HG02981 (cell line): ENCODE measurements at regions not wholly inside any gene's neighbourhood (a gene's known extent, or its start where the extent isn't known, plus 50 kb on each side); places are given as distances from the start of the nearest gene placed in this dataset.

Source experiments
- ATAC-seq: cut with Tn5 transposase; IDR thresholded peaks from one replicate; pipeline ENCODE4 v1.9.1; 2021; ENCODE audit warnings: mild to moderate bottlenecking, moderate library complexity; ENCODE audit not compliant: unreplicated experiment

GRCh38 chr12:107318806-107319532, 225.6 kb upstream of the CRY1 start:
- no peak for ATAC-seq

GRCh38 chr12:107319533-107320032, 226.2 kb upstream of the CRY1 start:
- no peak for ATAC-seq

- no peak for ATAC-seq
Measured at GRCh38 chr12:107320033-107320928, 226.9 kb upstream of the CRY1 start.

- ATAC-seq, result no peak
Measured at GRCh38 chr12:107320929-107321631, 227.7 kb upstream of the CRY1 start.

GRCh38 chr12:107322063-107322462, 228.7 kb upstream of the CRY1 start:
- no peak for ATAC-seq

GRCh38 chr12:107325075-107325608, 231.8 kb upstream of the CRY1 start:
- no peak for ATAC-seq

- ATAC-seq, result no peak
Measured at GRCh38 chr12:107326237-107326636, 232.9 kb upstream of the CRY1 start.

- no peak for ATAC-seq
Measured at GRCh38 chr12:107327651-107328182, 234.4 kb upstream of the CRY1 start.

- ATAC-seq, result peak; percentile 60
Measured at GRCh38 chr12:107328442-107329133, 235.2 kb upstream of the CRY1 start.

GRCh38 chr12:107329569-107330324, 236.4 kb upstream of the CRY1 start:
- ATAC-seq, result no peak

GRCh38 chr12:107330831-107331431, 237.6 kb upstream of the CRY1 start:
- ATAC-seq, result no peak

- no peak for ATAC-seq
Measured at GRCh38 chr12:107331471-107331870, 238.1 kb upstream of the CRY1 start.

GRCh38 chr12:107331912-107332311, 238.6 kb upstream of the CRY1 start:
- ATAC-seq, result no peak

- no peak for ATAC-seq
Measured at GRCh38 chr12:107332743-107333142, 239.4 kb upstream of the CRY1 start.

- ATAC-seq, result no peak
Measured at GRCh38 chr12:107335802-107336570, 242.6 kb upstream of the CRY1 start.

GRCh38 chr12:107336695-107337094, 243.3 kb upstream of the CRY1 start:
- no peak for ATAC-seq

GRCh38 chr12:107337346-107338095, 244.2 kb upstream of the CRY1 start:
- no peak for ATAC-seq

GRCh38 chr12:107339487-107339886, 246.1 kb upstream of the CRY1 start:
- ATAC-seq, result no peak
